HEK293 (cell line): ENCODE measurements at regions not wholly inside any gene's neighbourhood (a gene's known extent, or its start where the extent isn't known, plus 50 kb on each side); places are given as distances from the start of the nearest gene placed in this dataset.

Experiments
- CTCF ChIA-PET: fragments of 350-600 bp; formaldehyde crosslinking; extraction: SDS; loops from one replicate; lab custom pipeline; 2021; ENCODE audit warnings: antibody characterized with exemption; lab: Yijun Ruan, JAX
- POLR2A ChIA-PET: fragments of 300-600 bp; formaldehyde crosslinking; extraction: SDS; loops from one replicate; lab custom pipeline; 2020; ENCODE audit warnings: antibody characterized with exemption, inconsistent platforms; lab: Yijun Ruan, JAX
- H3K27ac ChIP-seq: fragments of 200-500 bp; sonication (Bioruptor generic); 2 replicates; pipeline ENCODE4 v1.5.1; 2014; ENCODE audit warnings: low read depth, low read length, control low read depth, inconsistent platforms; ENCODE audit errors: extremely low read depth
- H3K36me3 ChIP-seq, 2 experiments: fragments of 200-500 bp in 1 of 2; sonication (Bioruptor generic) in 1 of 2; 1 replicate in 1 of 2; 2 replicates in 1 of 2; pipeline ENCODE4 v1.5.1; 2014 to 2017; ENCODE audit warnings: inconsistent platforms in 2 of 2, low read length in 2 of 2; ENCODE audit not compliant: control insufficient read depth in 2 of 2, insufficient read depth in 1 of 2
- H3K4me1 ChIP-seq: fragments of 200-500 bp; sonication (Bioruptor generic); 2 replicates; pipeline ENCODE4 v1.5.1; 2014; ENCODE audit warnings: mild to moderate bottlenecking, low read length, inconsistent platforms; ENCODE audit not compliant: control insufficient read depth, insufficient read depth
- H3K4me3 ChIP-seq: 2 replicates; pipeline ENCODE4 v1.5.1; 2011; ENCODE audit warnings: low read depth, mild to moderate bottlenecking, control low read depth, low read length, moderate library complexity
- H3K9me3 ChIP-seq: fragments of 200-500 bp; sonication (Bioruptor generic); 2 replicates; pipeline ENCODE4 v1.5.1; 2014; ENCODE audit warnings: low read depth, low read length, inconsistent platforms; ENCODE audit not compliant: control insufficient read depth, insufficient read depth
- GLIS2 ChIP-seq: fragments of 450-650 bp; formaldehyde crosslinking; IDR thresholded peaks from 2 replicates; pipeline ENCODE4 v1.5.1; 2016; ENCODE audit warnings: missing biosample characterization, missing genetic modification characterization
- MYNN ChIP-seq: fragments of 450-650 bp; formaldehyde crosslinking; IDR thresholded peaks from 2 replicates; pipeline ENCODE4 v1.5.1; 2016; ENCODE audit warnings: missing biosample characterization, missing genetic modification characterization, borderline replicate concordance
- WT1 ChIP-seq: fragments of 450-650 bp; formaldehyde crosslinking; IDR thresholded peaks from 2 replicates; pipeline ENCODE4 v1.5.1; 2016; ENCODE audit warnings: missing biosample characterization, missing genetic modification characterization
- ZBTB7A ChIP-seq: fragments of 450-650 bp; formaldehyde crosslinking; IDR thresholded peaks from 2 replicates; pipeline ENCODE4 v1.5.1; 2016; ENCODE audit warnings: low read depth, missing biosample characterization, missing genetic modification characterization
- ZNF10 ChIP-seq: fragments of 450-650 bp; formaldehyde crosslinking; IDR thresholded peaks from 2 replicates; pipeline ENCODE4 v1.5.1; 2017; ENCODE audit warnings: missing biosample characterization, missing genetic modification characterization
- ZNF132 ChIP-seq: fragments of 450-650 bp; formaldehyde crosslinking; IDR thresholded peaks from 2 replicates; pipeline ENCODE4 v1.5.1; 2017; ENCODE audit warnings: missing biosample characterization, missing genetic modification characterization, borderline replicate concordance
- ZNF202 ChIP-seq: fragments of 450-650 bp; formaldehyde crosslinking; IDR thresholded peaks from 2 replicates; pipeline ENCODE4 v1.5.1; 2016; ENCODE audit warnings: missing biosample characterization, missing genetic modification characterization, borderline replicate concordance
- ZNF221 ChIP-seq: fragments of 450-650 bp; formaldehyde crosslinking; IDR thresholded peaks from 2 replicates; pipeline ENCODE4 v1.5.1; 2017; ENCODE audit warnings: missing biosample characterization, missing genetic modification characterization, borderline replicate concordance
- ZNF366 ChIP-seq: fragments of 450-650 bp; formaldehyde crosslinking; conservative IDR thresholded peaks from 2 replicates; pipeline ENCODE4 v1.5.1; 2016; ENCODE audit warnings: missing biosample characterization, missing genetic modification characterization
- ZNF404 ChIP-seq: fragments of 450-650 bp; formaldehyde crosslinking; IDR thresholded peaks from 2 replicates; pipeline ENCODE4 v1.5.1; 2017; ENCODE audit warnings: missing biosample characterization, missing genetic modification characterization
- ZNF560 ChIP-seq: fragments of 450-650 bp; formaldehyde crosslinking; IDR thresholded peaks from 2 replicates; pipeline ENCODE4 v1.5.1; 2017; ENCODE audit warnings: missing biosample characterization, missing genetic modification characterization, borderline replicate concordance
- ZNF571 ChIP-seq: fragments of 450-650 bp; formaldehyde crosslinking; IDR thresholded peaks from 2 replicates; pipeline ENCODE4 v1.5.0; 2017; ENCODE audit warnings: missing biosample characterization, missing genetic modification characterization
- ZNF596 ChIP-seq: fragments of 450-650 bp; IDR thresholded peaks from 2 replicates; pipeline ENCODE4 v1.5.0; 2018; ENCODE audit warnings: missing biosample characterization, mild to moderate bottlenecking, missing genetic modification characterization, moderate library complexity
- ZNF623 ChIP-seq: fragments of 450-650 bp; formaldehyde crosslinking; IDR thresholded peaks from 2 replicates; pipeline ENCODE4 v1.5.1; 2016; ENCODE audit warnings: missing biosample characterization, missing genetic modification characterization
- ZNF624 ChIP-seq: fragments of 450-650 bp; formaldehyde crosslinking; IDR thresholded peaks from 2 replicates; pipeline ENCODE4 v1.5.1; 2017; ENCODE audit warnings: missing biosample characterization, missing genetic modification characterization
- ZNF785 ChIP-seq: fragments of 450-650 bp; formaldehyde crosslinking; IDR thresholded peaks from 2 replicates; pipeline ENCODE4 v1.5.1; 2016; ENCODE audit warnings: missing biosample characterization, missing genetic modification characterization
- TF ChIP-seq, protein P1 (sequence below): fragments of 450-650 bp; formaldehyde crosslinking; conservative IDR thresholded peaks from 2 replicates; pipeline ENCODE4 v1.5.1; 2016; ENCODE audit warnings: low read depth, missing biosample characterization, missing genetic modification characterization
- TF ChIP-seq, protein P2 (sequence below): fragments of 450-650 bp; formaldehyde crosslinking; IDR thresholded peaks from 2 replicates; pipeline ENCODE4 v1.5.1; 2016; ENCODE audit warnings: missing biosample characterization, missing genetic modification characterization
- TF ChIP-seq, protein P3 (sequence below): fragments of 450-650 bp; formaldehyde crosslinking; IDR thresholded peaks from 2 replicates; pipeline ENCODE4 v1.5.1; 2016; ENCODE audit warnings: missing biosample characterization, missing genetic modification characterization
- TF ChIP-seq, protein P4 (sequence below): fragments of 450-650 bp; formaldehyde crosslinking; IDR thresholded peaks from 2 replicates; pipeline ENCODE4 v1.5.1; 2016; ENCODE audit warnings: missing biosample characterization, missing genetic modification characterization
- TF ChIP-seq, protein P5 (sequence below): fragments of 450-650 bp; formaldehyde crosslinking; IDR thresholded peaks from 2 replicates; pipeline ENCODE4; 2016; ENCODE audit warnings: missing biosample characterization, missing genetic modification characterization
- TF ChIP-seq, protein P6 (sequence below): fragments of 450-650 bp; formaldehyde crosslinking; IDR thresholded peaks from 2 replicates; pipeline ENCODE4 v1.5.1; 2016; ENCODE audit warnings: missing biosample characterization, missing genetic modification characterization

DNA sequence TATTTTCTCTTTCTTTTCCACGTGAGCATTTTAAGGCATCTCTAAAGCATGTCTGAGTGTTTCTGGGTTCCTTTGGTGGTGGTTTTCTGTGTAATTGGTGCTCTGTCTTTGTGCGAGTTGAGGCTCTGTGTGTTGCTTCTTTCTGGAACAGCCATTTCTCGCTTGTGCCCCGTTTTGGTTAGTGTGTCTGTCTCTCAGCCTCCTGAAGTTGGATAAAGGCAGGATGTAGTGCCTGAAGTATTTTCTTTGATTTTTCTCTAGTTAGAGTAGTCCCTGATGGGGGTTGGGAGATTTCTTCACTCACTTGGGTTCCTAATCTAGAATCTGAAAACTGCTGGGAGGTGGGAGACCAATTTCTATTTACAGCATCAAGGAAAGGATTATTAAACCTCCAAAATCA, 129.7 kb upstream of the TMEM161B start (continued):
- TF ChIP-seq, protein P1, sequence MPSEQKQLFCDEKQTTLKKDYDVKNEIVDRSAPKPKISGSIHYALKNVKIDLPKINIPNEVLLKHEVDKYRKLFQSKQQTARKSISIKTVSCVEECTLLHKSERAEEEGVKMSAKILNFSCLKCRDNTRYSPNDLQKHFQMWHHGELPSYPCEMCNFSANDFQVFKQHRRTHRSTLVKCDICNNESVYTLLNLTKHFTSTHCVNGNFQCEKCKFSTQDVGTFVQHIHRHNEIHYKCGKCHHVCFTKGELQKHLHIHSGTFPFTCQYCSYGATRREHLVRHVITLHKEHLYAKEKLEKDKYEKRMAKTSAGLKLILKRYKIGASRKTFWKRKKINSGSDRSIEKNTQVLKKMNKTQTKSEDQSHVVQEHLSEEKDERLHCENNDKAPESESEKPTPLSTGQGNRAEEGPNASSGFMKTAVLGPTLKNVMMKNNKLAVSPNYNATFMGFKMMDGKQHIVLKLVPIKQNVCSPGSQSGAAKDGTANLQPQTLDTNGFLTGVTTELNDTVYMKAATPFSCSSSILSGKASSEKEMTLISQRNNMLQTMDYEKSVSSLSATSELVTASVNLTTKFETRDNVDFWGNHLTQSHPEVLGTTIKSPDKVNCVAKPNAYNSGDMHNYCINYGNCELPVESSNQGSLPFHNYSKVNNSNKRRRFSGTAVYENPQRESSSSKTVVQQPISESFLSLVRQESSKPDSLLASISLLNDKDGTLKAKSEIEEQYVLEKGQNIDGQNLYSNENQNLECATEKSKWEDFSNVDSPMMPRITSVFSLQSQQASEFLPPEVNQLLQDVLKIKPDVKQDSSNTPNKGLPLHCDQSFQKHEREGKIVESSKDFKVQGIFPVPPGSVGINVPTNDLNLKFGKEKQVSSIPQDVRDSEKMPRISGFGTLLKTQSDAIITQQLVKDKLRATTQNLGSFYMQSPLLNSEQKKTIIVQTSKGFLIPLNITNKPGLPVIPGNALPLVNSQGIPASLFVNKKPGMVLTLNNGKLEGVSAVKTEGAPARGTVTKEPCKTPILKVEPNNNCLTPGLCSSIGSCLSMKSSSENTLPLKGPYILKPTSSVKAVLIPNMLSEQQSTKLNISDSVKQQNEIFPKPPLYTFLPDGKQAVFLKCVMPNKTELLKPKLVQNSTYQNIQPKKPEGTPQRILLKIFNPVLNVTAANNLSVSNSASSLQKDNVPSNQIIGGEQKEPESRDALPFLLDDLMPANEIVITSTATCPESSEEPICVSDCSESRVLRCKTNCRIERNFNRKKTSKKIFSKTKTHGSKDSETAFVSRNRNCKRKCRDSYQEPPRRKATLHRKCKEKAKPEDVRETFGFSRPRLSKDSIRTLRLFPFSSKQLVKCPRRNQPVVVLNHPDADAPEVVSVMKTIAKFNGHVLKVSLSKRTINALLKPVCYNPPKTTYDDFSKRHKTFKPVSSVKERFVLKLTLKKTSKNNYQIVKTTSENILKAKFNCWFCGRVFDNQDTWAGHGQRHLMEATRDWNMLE (tag by site-specific recombination): no peak
- TF ChIP-seq ZNF785 (no peak), ZNF560 (no peak), ZNF596 (tag by site-specific recombination) (no peak), ZBTB7A (tag by site-specific recombination) (no peak), ZNF366 (tag by site-specific recombination) (no peak), GLIS2 (no peak)
- TF ChIP-seq, protein P2, sequence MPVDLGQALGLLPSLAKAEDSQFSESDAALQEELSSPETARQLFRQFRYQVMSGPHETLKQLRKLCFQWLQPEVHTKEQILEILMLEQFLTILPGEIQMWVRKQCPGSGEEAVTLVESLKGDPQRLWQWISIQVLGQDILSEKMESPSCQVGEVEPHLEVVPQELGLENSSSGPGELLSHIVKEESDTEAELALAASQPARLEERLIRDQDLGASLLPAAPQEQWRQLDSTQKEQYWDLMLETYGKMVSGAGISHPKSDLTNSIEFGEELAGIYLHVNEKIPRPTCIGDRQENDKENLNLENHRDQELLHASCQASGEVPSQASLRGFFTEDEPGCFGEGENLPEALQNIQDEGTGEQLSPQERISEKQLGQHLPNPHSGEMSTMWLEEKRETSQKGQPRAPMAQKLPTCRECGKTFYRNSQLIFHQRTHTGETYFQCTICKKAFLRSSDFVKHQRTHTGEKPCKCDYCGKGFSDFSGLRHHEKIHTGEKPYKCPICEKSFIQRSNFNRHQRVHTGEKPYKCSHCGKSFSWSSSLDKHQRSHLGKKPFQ: no peak

DNA sequence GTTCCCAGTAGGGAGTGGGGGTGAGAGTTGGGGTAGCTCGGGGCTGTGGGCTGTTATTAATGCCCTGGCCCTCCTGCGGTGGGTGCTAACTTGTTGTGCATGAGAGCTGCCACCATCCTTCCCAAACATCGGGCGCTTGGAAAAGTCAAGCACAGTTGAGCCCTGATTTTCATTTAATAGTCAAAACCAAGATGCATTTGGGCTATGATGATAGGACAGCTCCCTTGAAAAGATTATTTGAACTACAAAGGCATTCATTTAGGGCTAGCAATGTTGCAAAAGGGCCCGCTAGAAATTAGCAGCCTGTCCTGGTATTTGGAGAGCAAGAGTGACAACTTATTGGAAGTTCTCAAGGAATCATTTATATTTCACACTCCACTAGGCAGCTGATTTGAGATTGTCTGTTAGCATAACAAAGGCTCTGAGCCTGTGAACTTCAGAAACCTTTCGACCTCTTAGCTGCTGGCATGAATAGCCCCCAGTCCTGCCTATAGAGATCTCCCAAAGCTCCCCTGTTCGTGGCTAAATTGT, 128.2 kb upstream of the TMEM161B start:
- TF ChIP-seq, protein P3, sequence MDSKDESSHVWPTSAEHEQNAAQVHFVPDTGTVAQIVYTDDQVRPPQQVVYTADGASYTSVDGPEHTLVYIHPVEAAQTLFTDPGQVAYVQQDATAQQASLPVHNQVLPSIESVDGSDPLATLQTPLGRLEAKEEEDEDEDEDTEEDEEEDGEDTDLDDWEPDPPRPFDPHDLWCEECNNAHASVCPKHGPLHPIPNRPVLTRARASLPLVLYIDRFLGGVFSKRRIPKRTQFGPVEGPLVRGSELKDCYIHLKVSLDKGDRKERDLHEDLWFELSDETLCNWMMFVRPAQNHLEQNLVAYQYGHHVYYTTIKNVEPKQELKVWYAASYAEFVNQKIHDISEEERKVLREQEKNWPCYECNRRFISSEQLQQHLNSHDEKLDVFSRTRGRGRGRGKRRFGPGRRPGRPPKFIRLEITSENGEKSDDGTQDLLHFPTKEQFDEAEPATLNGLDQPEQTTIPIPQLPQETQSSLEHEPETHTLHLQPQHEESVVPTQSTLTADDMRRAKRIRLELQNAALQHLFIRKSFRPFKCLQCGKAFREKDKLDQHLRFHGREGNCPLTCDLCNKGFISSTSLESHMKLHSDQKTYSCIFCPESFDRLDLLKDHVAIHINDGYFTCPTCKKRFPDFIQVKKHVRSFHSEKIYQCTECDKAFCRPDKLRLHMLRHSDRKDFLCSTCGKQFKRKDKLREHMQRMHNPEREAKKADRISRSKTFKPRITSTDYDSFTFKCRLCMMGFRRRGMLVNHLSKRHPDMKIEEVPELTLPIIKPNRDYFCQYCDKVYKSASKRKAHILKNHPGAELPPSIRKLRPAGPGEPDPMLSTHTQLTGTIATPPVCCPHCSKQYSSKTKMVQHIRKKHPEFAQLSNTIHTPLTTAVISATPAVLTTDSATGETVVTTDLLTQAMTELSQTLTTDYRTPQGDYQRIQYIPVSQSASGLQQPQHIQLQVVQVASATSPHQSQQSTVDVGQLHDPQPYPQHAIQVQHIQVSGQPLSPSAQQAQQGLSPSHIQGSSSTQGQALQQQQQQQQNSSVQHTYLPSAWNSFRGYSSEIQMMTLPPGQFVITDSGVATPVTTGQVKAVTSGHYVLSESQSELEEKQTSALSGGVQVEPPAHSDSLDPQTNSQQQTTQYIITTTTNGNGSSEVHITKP: no peak
- TF ChIP-seq ZNF202 (tag by site-specific recombination): no peak
- TF ChIP-seq ZNF571 (tag by site-specific recombination): no peak
- TF ChIP-seq GLIS2: no peak
- TF ChIP-seq MYNN: no peak
- no peak for TF ChIP-seq WT1 (tag by site-specific recombination)
- TF ChIP-seq, protein P4, sequence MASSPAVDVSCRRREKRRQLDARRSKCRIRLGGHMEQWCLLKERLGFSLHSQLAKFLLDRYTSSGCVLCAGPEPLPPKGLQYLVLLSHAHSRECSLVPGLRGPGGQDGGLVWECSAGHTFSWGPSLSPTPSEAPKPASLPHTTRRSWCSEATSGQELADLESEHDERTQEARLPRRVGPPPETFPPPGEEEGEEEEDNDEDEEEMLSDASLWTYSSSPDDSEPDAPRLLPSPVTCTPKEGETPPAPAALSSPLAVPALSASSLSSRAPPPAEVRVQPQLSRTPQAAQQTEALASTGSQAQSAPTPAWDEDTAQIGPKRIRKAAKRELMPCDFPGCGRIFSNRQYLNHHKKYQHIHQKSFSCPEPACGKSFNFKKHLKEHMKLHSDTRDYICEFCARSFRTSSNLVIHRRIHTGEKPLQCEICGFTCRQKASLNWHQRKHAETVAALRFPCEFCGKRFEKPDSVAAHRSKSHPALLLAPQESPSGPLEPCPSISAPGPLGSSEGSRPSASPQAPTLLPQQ (tag by site-specific recombination): no peak
- TF ChIP-seq, protein P5, sequence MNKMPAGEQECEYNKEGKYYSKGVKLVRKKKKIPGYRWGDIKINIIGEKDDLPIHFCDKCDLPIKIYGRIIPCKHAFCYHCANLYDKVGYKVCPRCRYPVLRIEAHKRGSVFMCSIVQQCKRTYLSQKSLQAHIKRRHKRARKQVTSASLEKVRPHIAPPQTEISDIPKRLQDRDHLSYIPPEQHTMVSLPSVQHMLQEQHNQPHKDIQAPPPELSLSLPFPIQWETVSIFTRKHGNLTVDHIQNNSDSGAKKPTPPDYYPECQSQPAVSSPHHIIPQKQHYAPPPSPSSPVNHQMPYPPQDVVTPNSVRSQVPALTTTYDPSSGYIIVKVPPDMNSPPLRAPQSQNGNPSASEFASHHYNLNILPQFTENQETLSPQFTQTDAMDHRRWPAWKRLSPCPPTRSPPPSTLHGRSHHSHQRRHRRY (tag by site-specific recombination): no peak
- no peak for TF ChIP-seq ZNF624 (tag by site-specific recombination)
- no peak for TF ChIP-seq ZNF404 (tag by site-specific recombination)
- TF ChIP-seq ZNF10 (tag by site-specific recombination): no peak
- no peak for TF ChIP-seq ZNF623 (tag by site-specific recombination)
- TF ChIP-seq, protein P6, sequence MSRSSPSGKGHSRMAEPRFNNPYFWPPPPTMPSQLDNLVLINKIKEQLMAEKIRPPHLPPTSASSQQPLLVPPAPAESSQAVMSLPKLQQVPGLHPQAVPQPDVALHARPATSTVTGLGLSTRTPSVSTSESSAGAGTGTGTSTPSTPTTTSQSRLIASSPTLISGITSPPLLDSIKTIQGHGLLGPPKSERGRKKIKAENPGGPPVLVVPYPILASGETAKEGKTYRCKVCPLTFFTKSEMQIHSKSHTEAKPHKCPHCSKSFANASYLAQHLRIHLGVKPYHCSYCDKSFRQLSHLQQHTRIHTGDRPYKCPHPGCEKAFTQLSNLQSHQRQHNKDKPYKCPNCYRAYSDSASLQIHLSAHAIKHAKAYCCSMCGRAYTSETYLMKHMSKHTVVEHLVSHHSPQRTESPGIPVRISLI (tag by site-specific recombination): no peak
- TF ChIP-seq ZNF221: no peak
- no peak for TF ChIP-seq ZNF132
- Histone ChIP-seq H3K4me3 (no peak overlapping the region), H3K36me3 (no peaks in the 10 kb centered on the region), H3K27ac (no peak overlapping the region), H3K4me1 (peaks cover 4% of the 10 kb centered on the region), H3K9me3 (no peaks in the 10 kb centered on the region)
- CTCF ChIA-PET: interaction anchor here (0.5 to 0.9 kb wide), 3 partner anchors 26 to 240 kb away, joined by 3 read pairs; no protein-coding TSS in a partner anchor
- POLR2A ChIA-PET: no interaction called here
